ENCODE measurements at regions not wholly inside any gene's neighbourhood (a gene's known extent, or its start where the extent isn't known, plus 50 kb on each side); places are given as distances from the start of the nearest gene placed in this dataset.
"Not testable (repeated sequence)": the region's sequence is repeated elsewhere in the genome, so short reads cannot be mapped to it uniquely, and the experiment has no call there.

GRCh38 chr2:242130682-242131081 lies 261.2 kb downstream of the RTP5 start:
- DNase-seq, result not testable (repeated sequence)

- DNase-seq, result not testable (repeated sequence)
These were observed 290.4 kb downstream of the RTP5 start for GRCh38 chr2:242159921-242160320.

GRCh38 chr2:242165115-242165514 lies 295.6 kb downstream of the RTP5 start:
- not testable (repeated sequence) for DNase-seq

GRCh38 chr2:242171290-242171689 lies 301.8 kb downstream of the RTP5 start:
- DNase-seq, result not testable (repeated sequence)
